ENCODE measurements at regions not wholly inside any gene's neighbourhood (a gene's known extent, or its start where the extent isn't known, plus 50 kb on each side); places are given as distances from the start of the nearest gene placed in this dataset.

DNA sequence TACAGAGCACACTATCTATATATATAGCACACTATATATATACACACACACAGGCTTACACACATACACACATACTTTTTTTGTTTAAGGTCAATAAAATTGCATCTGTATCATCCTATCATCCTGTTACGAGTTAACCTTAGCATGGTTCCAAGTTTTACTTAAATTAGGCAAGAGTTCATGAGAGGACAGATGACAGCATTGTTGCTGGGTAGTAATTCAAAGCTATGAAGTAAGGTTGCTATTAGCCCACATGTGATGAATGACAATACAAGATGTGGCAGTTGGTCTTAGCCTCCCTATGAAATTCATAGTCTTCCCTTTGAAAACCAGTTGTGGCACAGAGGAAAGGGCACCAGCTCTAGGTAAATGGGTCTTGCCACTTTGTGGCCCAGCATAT lies 438.1 kb downstream of the ACTL7B start:
- TF ChIP-seq CTCF (IDR thresholded peaks at IDR 0.05) (no peak), POLR2A (IDR thresholded peaks at IDR 0.05) (no peak)

All from right lobe of liver (tissue), 4 donors.